Muscle layer of duodenum (tissue), 2 donors: ENCODE measurements at regions not wholly inside any gene's neighbourhood (a gene's known extent, or its start where the extent isn't known, plus 50 kb on each side); places are given as distances from the start of the nearest gene placed in this dataset.

ENCODE experiments used
- H3K27ac ChIP-seq: one replicate; pipeline ENCODE4 v1.7.0; 2013; ENCODE audit warnings: mild to moderate bottlenecking, low read length
- H3K27me3 ChIP-seq: one replicate; pipeline ENCODE4 v1.7.0; 2013; ENCODE audit warnings: low read depth, mild to moderate bottlenecking, control low read depth, low read length
- H3K36me3 ChIP-seq, 2 donors: one replicate each; pipeline ENCODE4 v1.7.0; 2013; ENCODE audit warnings: low read length in 2 of 2, control low read depth in 1 of 2, mild to moderate bottlenecking in 1 of 2; ENCODE audit not compliant: insufficient read depth in 2 of 2, control insufficient read depth in 1 of 2
- H3K4me1 ChIP-seq, 2 donors: one replicate each; pipeline ENCODE4 v1.7.0; 2013; ENCODE audit warnings: low read length in 2 of 2, mild to moderate bottlenecking in 2 of 2, control low read depth in 1 of 2, moderate library complexity in 1 of 2; ENCODE audit not compliant: insufficient read depth in 2 of 2, control insufficient read depth in 1 of 2
- H3K4me3 ChIP-seq, 2 donors: one replicate each; pipeline ENCODE4 v1.7.0; 2013; ENCODE audit warnings: low read length in 2 of 2, low read depth in 1 of 2, mild to moderate bottlenecking in 1 of 2
- H3K9me3 ChIP-seq, 2 donors: one replicate each; pipeline ENCODE4 v1.7.0; 2013; ENCODE audit warnings: low read length in 2 of 2, control low read depth in 1 of 2, mild to moderate bottlenecking in 1 of 2; ENCODE audit not compliant: control insufficient read depth in 1 of 2
- donor health status: healthy.

GRCh38 chr2:166560022-166560421 lies 66.0 kb upstream of the SCN7A start:
- no peaks in the 10 kb centered on the region for H3K9me3 ChIP-seq
- H3K4me3 ChIP-seq, result no peak overlapping the region
- no peaks in the 10 kb centered on the region for H3K4me1 ChIP-seq
- no peak overlapping the region for H3K27ac ChIP-seq
- H3K36me3 ChIP-seq, result no peaks in the 10 kb centered on the region
- no peaks in the 10 kb centered on the region for H3K27me3 ChIP-seq

DNA sequence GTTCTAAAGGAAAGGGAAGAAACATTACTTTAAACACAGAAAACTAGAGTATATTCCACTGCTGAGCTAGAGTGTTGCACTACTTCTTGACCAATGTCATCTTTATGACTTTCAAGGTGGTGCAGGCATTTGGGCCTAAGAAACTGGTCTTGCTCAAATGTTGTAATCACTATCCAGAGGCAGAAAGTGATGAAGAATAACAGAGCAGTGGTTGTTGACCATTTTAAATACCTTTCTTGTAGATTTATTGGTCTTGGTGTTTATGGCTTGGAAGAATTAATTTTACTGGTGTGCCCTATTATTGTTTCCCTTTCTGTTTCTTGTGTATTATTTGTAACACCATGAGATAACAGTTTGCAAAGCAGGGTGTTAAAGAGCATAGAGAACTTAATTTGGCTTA lies 56.9 kb upstream of the SCN7A start:
- Histone ChIP-seq H3K4me1 (no peaks in the 10 kb centered on the region), H3K36me3 (no peaks in the 10 kb centered on the region), H3K4me3 (no peak overlapping the region), H3K27me3 (no peaks in the 10 kb centered on the region), H3K9me3 (peaks cover 0 to 2% of the 10 kb centered on the region in 2 donors), H3K27ac (no peak overlapping the region)

DNA sequence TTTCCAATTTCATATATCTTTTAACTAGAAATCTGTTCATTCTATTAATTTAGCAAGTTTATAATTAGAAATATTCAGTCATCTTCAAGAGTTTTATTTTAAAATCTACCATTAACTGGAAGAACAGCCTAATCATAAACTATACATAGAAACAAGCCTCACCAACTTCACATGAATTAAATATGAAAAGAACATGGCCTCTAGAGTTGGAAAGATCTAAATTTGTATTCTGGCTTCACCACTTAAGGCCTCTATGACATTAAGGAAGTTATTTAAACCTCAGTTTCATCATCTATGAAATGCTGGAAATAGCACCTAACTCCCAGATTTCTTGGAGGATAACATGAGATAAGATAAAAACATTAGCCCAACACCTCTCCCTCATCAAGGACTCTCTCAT lies 51.4 kb upstream of the SCN7A start:
- H3K27ac ChIP-seq, result no peak overlapping the region
- H3K36me3 ChIP-seq, result no peaks in the 10 kb centered on the region
- H3K27me3 ChIP-seq, result no peaks in the 10 kb centered on the region
- H3K9me3 ChIP-seq, result no peaks in the 10 kb centered on the region
- H3K4me3 ChIP-seq, result no peak overlapping the region
- no peaks in the 10 kb centered on the region for H3K4me1 ChIP-seq
